ENCODE measurements at regions not wholly inside any gene's neighbourhood (a gene's known extent, or its start where the extent isn't known, plus 50 kb on each side); places are given as distances from the start of the nearest gene placed in this dataset.
"Not testable (repeated sequence)": the region's sequence is repeated elsewhere in the genome, so short reads cannot be mapped to it uniquely, and the experiment has no call there.

DNA sequence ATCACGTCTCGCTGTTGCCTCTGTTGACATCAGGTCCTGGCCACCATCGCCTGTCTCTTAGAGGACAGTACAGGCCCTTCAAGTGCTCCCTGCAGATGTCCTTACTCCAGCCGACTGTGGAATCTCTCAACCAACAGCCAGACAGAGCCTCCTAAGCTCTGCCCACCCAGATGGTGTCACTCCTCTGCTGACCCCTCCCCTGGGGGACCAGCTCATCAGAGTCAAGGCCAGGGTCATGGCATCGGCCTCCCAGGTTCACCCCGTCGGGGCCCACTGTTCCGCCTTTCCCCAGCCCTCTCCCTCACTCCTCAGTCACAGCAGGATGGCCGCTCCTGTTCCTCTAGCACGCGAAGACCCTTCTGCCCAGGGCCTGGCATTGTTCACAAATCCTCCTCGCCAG, 157.3 kb upstream of the TMEM132C start:
- no peak for DNase-seq

DNA sequence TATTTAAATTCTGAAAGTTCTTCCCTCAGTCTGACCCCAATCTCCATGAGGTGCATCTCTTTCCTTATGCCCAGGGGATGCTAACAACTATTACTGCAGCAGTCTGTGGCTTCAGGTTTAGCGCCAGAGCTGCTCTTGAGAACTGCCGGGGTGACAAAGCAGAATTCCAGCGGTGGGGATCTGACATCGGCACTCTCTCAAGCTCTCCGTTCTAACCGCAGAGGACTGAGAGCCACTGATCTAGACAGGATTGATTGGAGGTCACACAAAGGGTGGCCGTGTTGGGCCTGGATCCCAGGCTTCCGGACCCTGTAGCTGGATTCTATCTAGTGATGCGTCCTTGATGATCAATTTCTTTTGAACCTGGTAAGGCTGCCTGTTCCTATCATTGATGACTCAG, 155.6 kb upstream of the TMEM132C start:
- no peak for DNase-seq

DNA sequence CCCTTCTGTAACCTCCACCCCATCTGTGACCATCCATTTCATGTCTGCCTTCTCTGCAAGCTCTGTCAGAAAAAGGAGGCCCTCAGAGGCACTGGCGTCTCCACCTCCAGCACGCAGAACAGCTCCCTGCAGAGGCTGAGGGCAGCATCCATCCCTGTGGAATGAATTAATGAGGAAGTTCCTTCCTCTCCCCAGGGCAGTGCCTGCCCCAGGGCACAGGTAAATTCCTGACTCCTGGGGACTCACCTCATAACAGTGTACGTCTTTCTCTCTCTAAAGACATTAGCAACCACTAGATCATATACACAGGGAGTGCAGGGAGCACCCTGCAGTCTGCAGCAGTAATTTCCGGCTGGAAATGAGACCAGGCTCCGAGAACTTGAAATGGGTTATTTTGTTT, 155.0 kb upstream of the TMEM132C start:
- DNase-seq = no peak

DNA sequence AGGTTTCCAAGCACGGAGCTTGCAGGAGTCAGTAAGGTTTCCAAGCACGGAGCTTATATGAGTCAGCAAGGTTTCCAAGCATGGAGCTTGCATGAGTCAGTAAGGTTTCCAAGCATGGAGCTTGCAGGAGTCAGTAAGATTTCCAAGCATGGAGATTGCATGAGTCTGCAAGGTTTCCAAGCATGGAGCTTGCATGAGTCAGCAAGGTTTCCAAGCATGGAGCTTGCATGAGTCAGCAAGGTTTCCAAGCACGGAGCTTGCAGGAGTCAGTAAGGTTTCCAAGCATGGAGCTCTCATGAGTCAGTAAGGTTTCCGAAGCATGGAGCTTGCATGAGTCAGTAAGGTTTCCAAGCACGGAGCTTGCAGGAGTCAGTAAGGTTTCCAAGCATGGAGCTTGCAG, 153.7 kb upstream of the TMEM132C start:
- DNase-seq = not testable (repeated sequence)

DNA sequence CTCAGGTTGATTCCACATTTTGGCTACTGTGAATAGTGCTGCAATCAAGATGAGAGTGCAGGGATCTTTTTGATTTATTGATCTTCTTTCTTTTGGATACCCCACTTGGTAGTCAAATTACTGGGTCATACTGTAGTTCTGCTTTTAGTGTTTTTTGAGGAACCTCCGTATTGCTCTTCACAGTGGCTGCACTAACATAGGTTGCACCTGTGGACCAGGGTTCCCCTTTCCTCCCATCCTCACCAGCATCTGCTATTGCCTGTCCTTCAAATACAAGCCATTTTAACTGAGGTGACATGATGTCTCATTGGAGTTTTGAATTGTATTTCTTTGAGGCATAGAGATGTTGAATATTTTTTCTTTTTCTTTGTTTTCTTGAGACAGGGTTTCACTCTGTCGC, 152.5 kb upstream of the TMEM132C start:
- no peak for DNase-seq

DNA sequence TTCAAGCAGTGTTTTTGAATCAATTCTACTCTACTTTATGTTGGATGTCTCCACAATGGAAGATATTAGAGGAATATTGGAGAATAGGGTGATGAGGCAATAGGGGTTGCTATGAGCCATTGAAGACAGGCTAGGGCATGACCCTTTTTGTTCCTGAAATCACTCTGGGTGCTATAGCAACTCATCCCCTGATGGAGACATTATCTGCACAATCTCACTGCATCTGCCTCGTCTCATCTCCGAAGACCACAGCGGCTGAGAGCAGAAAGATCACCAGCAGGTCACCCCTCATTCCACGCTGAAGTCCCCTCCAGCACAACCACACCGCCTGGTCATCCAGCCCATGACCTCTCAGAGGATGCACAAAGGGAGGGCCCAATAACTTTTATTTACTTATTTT, 150.4 kb upstream of the TMEM132C start:
- no peak for DNase-seq

DNA sequence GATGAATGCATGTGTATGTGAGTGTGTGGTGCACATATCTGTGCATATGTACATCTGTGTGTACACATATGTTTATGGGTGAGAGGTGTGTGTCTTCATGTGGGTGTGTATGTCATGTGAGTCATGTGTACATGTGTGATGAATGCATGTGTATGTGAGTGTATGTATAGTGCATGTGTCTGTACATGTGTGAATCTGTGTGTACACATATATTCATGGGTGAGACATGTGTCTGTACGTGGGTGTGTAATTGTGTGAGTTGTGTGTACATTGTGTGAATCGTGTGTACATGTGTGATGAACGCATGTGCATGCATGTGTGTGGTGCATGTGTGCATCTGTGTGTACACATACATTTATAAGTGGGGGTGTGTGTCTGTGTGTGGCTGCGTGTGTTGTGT, 146.9 kb upstream of the TMEM132C start:
- DNase-seq = no peak

DNA sequence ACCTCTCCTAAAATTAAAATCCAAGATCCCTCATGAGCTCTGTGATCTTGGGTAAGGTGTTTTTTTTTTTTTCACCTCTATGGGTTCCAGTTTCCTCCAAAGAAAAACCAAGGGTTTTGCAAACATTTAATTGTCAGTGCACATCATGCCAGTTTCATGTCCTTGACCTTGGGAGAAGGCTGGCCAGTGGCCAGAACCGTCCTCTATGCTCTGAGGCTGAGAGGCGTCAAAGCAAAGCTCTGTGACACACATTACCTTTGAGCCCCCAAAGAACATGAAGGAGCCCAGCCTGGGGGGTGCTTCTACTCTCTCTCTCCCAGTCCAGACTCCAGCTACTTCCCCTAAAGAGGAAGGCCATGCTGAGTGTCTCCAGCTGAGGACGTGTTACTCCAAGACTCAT, 145.5 kb upstream of the TMEM132C start:
- no peak for DNase-seq

DNA sequence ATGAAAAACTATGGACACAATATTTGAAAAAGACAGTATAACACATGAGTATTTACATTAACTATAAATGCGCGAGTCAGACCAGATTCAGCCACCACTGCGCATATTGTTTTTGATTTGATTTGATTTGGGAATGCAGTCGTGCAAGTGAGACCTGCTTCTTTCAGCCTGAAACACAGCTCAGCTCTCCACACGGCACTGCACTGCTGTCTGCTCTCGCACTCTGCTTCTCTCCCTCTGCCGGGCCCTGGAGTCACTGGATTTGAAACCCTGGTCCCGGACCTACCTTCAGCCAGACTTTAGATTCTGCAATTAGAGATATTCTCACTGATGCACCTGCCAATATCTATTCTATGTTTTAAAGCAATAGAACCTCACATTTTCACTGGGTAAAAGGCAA, 143.9 kb upstream of the TMEM132C start:
- DNase-seq = no peak

DNA sequence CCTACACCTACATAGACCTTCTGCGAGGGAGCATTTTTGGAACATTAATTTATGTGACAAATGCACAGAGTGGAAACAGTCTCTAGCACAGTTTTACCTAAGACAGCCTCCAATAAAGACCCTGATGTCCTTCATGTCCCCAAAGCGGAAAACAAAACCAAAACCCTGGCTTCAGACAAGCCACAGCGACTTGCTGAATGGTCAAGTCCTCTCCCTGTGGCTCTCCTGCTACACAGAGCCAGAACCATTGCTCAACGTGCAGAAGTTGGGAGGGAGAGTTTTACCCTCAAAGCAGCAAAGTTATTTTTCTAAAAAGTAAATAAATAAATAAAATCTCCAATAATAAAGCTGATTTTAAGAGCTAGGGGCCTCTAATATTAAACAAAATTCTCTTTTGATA, 135.0 kb upstream of the TMEM132C start:
- no peak for DNase-seq

DNA sequence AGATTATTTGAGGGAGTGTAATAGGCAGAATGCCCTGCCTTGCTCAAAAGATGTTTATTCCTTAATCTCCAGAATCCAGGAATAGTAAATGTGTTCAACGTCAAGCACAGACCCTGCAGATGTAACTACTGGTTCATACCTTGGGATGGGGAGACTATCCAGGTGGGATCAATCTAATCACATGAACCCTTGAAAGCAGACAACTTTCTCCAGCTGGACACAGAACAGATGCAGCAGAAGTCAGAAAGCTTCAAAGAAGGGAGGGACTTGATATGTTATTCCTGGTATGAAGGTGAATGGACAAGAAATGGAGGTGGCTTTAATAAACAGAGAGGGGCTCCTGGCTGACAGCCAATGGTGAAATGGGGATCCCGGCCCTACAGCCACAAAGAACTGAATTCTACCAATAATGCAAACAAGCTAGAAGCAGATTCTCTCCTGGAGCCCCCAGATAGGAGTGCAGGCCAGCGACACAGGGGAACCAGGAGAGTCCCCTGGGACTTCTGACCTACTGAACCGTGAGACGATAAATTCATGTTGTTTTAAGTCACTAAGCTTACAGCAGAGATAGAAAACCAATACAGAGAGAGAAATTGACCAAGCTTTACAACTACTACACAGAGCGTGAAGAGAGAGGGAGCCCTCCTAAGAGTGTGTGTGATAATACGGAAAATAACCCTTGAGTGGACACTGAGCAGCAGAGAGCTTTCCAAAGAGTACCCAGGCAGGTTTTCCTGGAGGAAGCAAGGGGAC, 133.5 kb upstream of the TMEM132C start:
- no peak for DNase-seq

DNA sequence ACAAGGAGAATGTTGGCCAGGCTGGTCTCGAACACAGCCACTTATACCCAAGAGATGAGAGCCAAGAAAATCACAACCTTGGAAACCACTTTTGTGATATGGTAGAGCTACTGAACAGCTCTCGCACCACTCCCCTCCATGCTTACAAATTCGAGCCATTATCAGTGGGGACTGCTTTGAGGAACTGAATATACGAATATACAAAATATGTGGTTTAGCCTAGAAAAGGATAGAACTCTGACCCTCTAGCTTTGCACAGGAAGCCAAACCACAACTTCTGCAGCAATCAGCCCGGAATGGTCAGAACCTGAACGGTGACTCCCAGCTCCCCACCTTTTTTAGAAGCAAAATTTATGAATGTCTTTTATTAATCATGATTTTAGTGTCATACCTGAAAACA, 129.8 kb upstream of the TMEM132C start:
- no peak for DNase-seq

DNA sequence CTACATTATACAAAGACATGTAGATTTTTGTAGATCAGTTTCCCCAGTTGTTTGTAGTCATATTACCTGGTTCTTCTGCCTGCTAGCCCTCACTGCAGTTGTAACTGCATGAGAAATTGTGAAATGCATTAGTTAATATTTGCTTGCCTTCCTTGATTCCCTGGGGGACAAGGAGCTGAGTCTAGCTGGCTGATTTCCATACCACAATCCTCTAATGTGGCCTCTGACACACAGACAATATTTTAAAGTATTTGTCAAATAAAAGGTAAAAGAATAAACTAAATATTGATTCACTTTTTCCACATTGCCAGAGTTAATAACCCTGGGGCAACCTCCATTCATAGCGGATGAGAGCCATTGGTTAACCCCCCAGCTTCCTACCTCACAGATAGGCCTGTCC, 128.8 kb upstream of the TMEM132C start:
- no peak for DNase-seq

DNA sequence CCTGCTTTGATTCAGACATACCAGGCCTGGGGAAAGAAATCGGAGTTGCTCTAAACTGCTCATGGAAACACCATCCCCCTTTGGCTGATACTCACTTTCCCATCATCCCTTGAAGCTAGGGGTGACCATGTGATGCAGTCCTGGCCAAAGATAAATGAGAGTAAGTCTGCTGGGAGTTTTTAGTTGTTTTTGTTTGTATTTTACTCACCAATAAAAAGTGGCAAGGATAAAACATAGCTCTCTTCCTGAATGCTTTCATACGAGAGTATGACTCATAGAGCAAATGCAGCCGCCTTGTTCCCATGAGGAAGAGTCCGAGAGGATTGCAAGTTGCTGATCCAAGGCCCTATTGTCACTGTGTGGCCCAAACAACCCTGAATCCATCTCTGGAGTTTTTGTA, 126.4 kb upstream of the TMEM132C start:
- DNase-seq = no peak

DNA sequence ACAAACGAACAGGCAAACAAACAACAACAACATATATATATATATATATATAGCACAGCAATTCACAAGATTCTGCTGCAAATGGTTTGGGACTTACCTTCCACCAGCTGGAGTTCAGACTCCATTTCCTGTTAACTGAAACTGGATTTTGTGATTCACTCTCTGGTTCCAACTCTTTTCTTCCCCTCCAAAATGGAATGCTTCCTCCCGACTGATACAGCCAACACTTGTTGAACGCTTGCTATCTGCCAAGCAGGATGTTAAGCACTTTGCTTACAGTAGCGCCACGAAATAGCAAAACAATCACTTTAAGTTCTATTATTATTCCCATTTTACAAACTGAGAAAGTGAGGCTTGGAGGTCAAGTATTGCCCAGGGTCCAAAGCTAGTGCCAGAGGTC, 116.0 kb upstream of the TMEM132C start:
- DNase-seq = no peak

DNA sequence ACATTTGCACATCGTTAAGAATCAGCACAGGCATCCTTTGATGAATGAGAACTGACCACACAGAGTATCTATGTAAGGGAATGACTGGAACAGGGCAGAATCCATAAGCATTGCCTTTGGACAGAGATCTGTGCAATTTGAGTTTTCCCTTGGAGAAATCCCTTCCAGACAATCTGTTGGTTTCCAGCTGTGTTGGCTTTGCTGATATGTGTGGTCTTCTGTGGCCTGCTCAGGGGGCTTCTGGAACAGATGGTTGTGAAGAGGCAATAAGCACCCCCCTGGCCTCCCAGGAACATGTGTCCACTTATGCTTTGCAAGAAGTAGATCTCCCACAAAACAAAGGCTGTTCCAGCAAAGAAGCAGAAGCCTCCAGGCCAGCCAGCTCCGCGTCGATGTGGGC, 111.4 kb upstream of the TMEM132C start:
- no peak for DNase-seq

DNA sequence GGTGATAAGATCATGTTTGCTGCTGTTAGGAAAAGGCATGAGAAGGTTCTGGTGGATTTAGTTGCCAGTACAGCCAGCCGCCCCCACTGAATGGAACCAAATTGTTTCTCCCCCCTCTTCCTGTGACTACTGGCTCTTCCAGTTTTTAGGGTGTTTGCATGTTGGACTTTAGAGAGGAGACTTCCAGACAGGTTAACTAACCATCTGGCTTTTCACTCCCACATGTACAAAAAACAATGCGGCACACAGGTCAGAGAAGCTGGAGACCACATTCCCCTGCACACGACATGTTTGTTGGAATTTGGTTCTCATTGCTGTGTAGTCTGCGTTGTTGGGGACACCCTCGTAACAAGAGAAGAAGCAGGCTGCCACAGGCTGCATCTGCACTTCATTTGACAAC, 103.9 kb upstream of the TMEM132C start:
- DNase-seq = no peak

DNA sequence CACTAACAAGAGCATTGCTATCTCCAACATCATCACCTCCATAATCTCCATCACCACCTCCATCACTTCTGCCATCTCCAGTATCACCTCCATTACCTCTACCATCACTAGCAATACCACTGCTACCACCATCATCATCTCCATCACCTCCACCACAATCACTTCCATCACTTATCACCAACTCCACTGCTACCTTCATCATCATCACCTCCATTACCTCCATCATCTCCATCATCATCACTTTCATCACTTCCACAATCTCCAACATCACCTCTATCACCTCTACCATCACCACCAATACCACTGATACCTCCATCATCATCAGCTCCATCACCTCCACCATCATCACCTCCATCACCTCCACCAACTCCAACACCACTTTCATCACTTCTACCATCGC, 102.4 kb upstream of the TMEM132C start:
- no peak for DNase-seq

DNA sequence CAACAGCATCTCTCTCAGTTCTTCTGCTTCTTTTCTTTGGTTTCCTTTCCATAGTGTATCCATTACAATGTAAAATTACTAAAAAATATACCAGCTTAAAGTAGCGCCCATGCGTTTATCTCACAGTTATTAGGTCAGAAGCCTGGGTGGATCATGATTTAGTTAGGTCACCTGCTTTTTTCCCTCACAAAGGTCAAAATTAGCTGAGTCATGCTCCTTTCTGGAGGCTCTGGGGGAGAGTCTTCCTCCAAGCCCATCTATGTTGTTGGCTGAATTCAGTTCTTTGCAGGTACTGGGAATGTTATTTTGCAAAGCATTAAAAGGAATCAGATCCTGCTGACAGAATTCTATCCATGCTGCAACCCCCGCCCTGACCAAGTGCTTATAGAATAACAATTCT, 101.6 kb upstream of the TMEM132C start:
- no peak for DNase-seq

DNA sequence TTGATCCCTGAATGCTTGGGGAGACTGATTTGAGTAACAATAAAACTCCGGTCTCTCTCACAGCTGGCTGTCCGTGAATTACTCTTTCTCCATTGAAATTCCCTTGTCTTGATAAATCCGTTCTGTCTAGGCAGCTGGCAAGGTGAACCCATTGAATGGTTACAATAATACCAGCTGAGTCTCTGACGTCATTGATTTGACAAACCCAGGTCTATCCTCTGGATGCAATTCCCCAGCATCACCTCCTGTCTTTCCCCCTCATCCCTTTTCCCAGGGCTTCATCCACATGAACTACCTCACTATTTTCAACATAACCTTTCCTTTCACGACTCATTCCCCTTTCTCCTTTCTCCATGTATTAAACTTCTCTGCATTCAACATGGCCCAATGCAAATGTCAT, 98.7 kb upstream of the TMEM132C start:
- no peak for DNase-seq

DNA sequence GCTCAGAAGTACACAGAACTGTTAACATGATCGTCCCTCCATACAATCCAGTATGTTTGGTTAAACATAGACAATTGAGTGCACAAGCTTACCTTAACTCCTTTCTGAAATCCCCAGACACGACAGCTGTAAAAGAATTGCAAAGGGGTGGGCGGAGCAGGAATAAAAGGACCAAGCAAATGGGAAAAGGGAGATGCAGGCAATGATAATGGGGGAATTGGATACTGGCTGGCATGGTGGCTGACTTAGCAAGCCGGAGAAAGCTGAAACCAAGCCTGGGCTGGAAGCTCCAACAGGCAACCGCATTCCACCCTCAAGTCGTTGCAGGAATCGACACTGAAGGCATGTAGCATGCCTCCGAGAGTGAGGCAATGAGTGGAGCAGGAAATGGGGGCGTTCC, 96.8 kb upstream of the TMEM132C start:
- no peak for DNase-seq

DNA sequence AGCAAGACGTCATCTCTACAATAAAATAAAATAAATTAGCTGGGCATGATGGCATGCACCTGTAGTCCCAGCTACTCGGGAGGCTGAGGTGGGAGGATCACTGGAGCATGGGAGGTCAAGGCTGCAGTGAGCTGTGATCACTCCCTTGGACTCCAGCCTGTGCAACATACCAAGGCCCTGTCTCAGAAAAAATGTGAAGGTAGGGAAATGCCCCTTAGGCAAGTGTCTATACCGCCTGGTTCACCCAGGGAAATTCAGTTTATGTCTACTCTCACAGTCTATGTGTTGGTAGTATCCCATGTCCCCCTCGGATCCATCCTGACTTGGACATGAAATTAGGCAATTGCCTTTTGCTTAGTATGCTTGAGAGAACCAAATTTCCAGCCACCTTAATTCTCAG, 88.4 kb upstream of the TMEM132C start:
- DNase-seq = no peak

DNA sequence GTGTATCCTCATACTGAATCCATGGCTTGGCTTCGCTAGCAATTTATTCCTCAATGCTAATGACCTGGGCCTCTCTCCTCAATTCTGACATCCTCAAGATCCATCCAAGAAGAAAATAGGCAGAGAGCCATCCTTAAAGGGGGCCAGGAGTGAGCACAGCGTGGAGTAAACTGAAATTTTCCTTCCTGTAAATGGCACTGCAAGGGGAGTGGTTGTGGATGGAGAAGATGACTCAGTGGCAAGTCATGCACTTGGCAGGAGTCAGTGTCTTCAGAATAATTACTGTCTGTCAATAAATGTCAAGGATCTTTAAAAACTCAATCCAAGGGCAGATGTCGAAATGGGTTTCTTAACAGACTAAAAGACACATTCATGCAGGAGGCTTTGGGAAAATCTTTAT, 88.0 kb upstream of the TMEM132C start:
- DNase-seq = no peak

DNA sequence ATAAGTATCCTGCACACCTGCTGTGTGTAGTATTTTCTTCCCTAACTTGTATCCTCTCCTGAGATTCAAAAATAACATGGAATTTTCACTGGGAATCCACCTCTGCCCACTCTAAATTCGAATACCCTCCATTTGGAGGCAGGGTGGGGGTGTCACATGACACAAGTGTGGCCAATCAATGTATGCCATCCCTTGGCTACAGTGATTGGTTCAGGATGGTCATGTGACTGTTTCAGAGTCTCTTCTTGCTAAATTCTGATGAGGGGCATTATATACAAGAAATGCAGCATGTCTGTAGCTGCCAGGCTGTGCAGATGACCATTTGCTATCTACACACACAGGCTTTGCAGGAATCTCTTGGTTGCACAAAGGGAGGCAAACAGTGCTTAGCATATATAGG, 86.8 kb upstream of the TMEM132C start:
- no peak for DNase-seq

DNA sequence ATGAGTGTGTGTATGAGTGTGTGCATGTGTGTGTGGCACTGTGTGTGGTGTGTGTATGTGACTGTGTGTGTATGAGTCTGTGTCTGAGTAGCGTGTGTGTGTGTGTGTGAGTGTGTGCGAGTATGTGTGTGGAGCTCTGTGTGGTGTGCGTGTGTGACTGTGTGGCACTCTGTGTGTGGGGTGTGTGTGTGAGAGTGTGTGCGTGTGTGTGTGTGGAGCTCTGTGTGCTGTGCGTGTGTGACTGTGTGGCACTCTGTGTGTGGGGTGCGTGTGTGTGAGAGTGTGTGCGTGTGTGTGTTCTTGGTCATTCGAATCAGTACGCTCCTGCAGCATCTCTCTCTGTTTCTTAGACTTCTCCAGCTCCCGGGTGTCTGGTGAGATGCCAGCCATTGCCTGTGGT, 76.9 kb upstream of the TMEM132C start:
- no peak for DNase-seq

DNA sequence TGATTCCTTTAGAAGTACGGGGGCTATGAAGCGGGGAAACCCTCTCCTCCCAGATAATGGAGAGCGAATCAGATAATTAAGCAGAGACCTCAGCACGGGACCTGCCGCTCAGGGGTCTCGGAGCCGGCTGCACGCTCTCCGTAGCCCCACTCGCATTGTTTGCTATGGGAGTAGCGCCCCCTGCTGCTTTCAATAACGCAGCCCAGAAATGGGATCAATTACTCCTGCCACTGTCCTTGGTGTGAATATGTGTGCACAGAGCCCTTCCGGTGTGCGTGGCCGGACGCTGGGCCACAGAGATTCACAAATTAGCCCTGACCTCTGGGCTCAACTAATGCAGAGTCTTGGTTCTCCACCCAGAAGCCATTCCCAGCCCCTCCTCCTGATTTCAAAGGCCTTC, 76.4 kb upstream of the TMEM132C start:
- DNase-seq = peak; percentile 3

All from activated CD4-positive, alpha-beta T cell treated with anti-CD3 and anti-CD28 coated beads for 48 hours (primary cell).